NCI-H2227 (cell line): ENCODE measurements at regions not wholly inside any gene's neighbourhood (a gene's known extent, or its start where the extent isn't known, plus 50 kb on each side); places are given as distances from the start of the nearest gene placed in this dataset.

Experiments used
- DNase-seq: peaks from one replicate; lab custom pipeline; 2025; ENCODE audit not compliant: unreplicated experiment; lab: John Stamatoyannopoulos, UW

- no peak for DNase-seq
These were observed 1160.6 kb downstream of the TBC1D22A start for GRCh38 chr22:47923011-47923427.

GRCh38 chr22:47921906-47922305 lies 1159.5 kb downstream of the TBC1D22A start:
- no peak for DNase-seq

- DNase-seq: no peak
These were observed 1158.0 kb downstream of the TBC1D22A start for GRCh38 chr22:47920380-47920959.

- no peak for DNase-seq
These were observed 1157.4 kb downstream of the TBC1D22A start for GRCh38 chr22:47919893-47920292.

GRCh38 chr22:47919001-47919441 lies 1156.6 kb downstream of the TBC1D22A start:
- DNase-seq: no peak

GRCh38 chr22:47918276-47918921 lies 1155.9 kb downstream of the TBC1D22A start:
- DNase-seq: no peak

- DNase-seq: no peak
These were observed 1152.1 kb downstream of the TBC1D22A start for GRCh38 chr22:47914481-47915097.

GRCh38 chr22:47902646-47903180 lies 1140.3 kb downstream of the TBC1D22A start:
- no peak for DNase-seq

- no peak for DNase-seq
These were observed 1139.5 kb downstream of the TBC1D22A start for GRCh38 chr22:47901911-47902310.

- no peak for DNase-seq
These were observed 1137.4 kb downstream of the TBC1D22A start for GRCh38 chr22:47899894-47900293.

GRCh38 chr22:47898946-47899345 lies 1136.5 kb downstream of the TBC1D22A start:
- no peak for DNase-seq

GRCh38 chr22:47891609-47892008 lies 1129.2 kb downstream of the TBC1D22A start:
- DNase-seq: no peak

GRCh38 chr22:47888817-47889216 lies 1126.4 kb downstream of the TBC1D22A start:
- no peak for DNase-seq

- no peak for DNase-seq
These were observed 1122.3 kb downstream of the TBC1D22A start for GRCh38 chr22:47884775-47885174.

GRCh38 chr22:47884200-47884599 lies 1121.8 kb downstream of the TBC1D22A start:
- DNase-seq: no peak

GRCh38 chr22:47883757-47884156 lies 1121.3 kb downstream of the TBC1D22A start:
- no peak for DNase-seq

GRCh38 chr22:47879346-47879745 lies 1116.9 kb downstream of the TBC1D22A start:
- no peak for DNase-seq

GRCh38 chr22:47878460-47878859 lies 1116.0 kb downstream of the TBC1D22A start:
- DNase-seq: no peak

GRCh38 chr22:47872761-47873535 lies 1110.5 kb downstream of the TBC1D22A start:
- DNase-seq: no peak

- DNase-seq: no peak
These were observed 1103.2 kb downstream of the TBC1D22A start for GRCh38 chr22:47865626-47866025.

- DNase-seq: no peak
These were observed 1099.9 kb downstream of the TBC1D22A start for GRCh38 chr22:47862394-47862793.
